Endothelial cell (in vitro differentiated cells): ENCODE measurements at regions not wholly inside any gene's neighbourhood (a gene's known extent, or its start where the extent isn't known, plus 50 kb on each side); places are given as distances from the start of the nearest gene placed in this dataset.
"Not testable (repeated sequence)": the region's sequence is repeated elsewhere in the genome, so short reads cannot be mapped to it uniquely, and the experiment has no call there.

ENCODE experiments used
- DNase-seq: peaks from one replicate; pipeline ENCODE4 v3.0.0; 2021; ENCODE audit warnings: low spot score
- H3K27ac Mint-ChIP-seq: one replicate; pipeline ENCODE4 v1.8.0; 2021; ENCODE audit warnings: mixed read lengths, inconsistent platforms; ENCODE audit not compliant: unreplicated experiment
- H3K27me3 Mint-ChIP-seq: one replicate; pipeline ENCODE4 v1.8.0; 2021; ENCODE audit warnings: mild to moderate bottlenecking, moderate library complexity, mixed read lengths, inconsistent platforms; ENCODE audit not compliant: unreplicated experiment
- H3K36me3 Mint-ChIP-seq: one replicate; pipeline ENCODE4 v1.8.0; 2021; ENCODE audit warnings: mild to moderate bottlenecking, low read depth, mixed read lengths, inconsistent platforms; ENCODE audit not compliant: unreplicated experiment
- H3K4me1 Mint-ChIP-seq: one replicate; pipeline ENCODE4 v1.8.0; 2021; ENCODE audit warnings: mild to moderate bottlenecking, mixed read lengths, inconsistent platforms; ENCODE audit not compliant: unreplicated experiment
- H3K4me3 Mint-ChIP-seq: one replicate; pipeline ENCODE4 v1.8.0; 2021; ENCODE audit warnings: mild to moderate bottlenecking, mixed read lengths, inconsistent platforms; ENCODE audit not compliant: unreplicated experiment
- H3K9me3 Mint-ChIP-seq: one replicate; pipeline ENCODE4 v1.8.0; 2021; ENCODE audit warnings: mixed read lengths, inconsistent platforms; ENCODE audit not compliant: unreplicated experiment
- TF ChIP-seq, protein P1 (sequence below): fragments of 200-600 bp; sonication (generic); IDR thresholded peaks from one replicate; pipeline ENCODE4 v1.5.0; 2021; ENCODE audit warnings: antibody characterized with exemption; ENCODE audit not compliant: unreplicated experiment

DNA sequence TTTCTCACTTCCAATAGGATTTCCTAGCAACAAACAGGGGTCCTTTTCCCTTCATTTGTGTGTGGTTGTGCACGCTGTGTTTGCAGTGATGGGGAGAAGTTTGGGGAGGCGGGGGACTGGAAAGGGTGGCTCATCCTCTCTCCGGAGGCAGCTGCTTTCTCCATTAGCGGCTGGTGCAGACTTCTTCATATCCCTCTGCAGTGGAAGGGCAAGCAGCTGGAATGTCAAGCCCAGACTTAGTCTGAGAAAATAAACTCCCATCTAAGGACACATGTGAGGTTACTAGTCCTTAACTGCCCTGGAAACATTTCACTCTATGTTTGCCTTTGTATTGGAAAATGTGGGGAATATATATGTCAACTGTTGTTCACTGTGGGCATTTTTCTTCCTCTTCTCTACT lies 467.0 kb upstream of the RASGRP1 start:
- no peaks in the 10 kb centered on the region for H3K36me3 Mint-ChIP-seq

DNA sequence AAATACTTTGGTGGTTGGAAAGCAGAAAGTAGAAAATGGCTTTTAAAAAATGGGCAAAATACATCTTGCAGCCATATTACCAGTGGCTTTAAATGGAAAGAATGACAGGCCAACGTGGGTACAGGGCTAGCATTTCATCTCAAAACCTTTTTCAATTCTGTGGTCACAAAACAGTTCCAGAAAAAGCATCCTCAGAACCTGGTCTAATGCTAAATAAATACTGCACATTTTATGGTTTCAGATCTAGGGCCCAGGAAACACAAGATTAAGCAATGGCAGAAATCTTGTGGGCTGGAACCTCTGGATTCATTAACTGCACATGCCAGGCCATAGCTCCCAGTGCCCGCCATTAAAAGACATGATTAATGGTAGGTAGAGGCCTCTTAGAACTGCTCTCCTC lies 470.2 kb upstream of the RASGRP1 start:
- Mint-ChIP-seq H3K4me1 (peaks cover 6% of the 10 kb centered on the region), H3K4me3 (no peak overlapping the region), H3K27me3 (no peaks in the 10 kb centered on the region), H3K27ac (no peak overlapping the region), H3K9me3 (no peaks in the 10 kb centered on the region), H3K36me3 (no peaks in the 10 kb centered on the region)
- no peak for DNase-seq
- TF ChIP-seq, protein P1, sequence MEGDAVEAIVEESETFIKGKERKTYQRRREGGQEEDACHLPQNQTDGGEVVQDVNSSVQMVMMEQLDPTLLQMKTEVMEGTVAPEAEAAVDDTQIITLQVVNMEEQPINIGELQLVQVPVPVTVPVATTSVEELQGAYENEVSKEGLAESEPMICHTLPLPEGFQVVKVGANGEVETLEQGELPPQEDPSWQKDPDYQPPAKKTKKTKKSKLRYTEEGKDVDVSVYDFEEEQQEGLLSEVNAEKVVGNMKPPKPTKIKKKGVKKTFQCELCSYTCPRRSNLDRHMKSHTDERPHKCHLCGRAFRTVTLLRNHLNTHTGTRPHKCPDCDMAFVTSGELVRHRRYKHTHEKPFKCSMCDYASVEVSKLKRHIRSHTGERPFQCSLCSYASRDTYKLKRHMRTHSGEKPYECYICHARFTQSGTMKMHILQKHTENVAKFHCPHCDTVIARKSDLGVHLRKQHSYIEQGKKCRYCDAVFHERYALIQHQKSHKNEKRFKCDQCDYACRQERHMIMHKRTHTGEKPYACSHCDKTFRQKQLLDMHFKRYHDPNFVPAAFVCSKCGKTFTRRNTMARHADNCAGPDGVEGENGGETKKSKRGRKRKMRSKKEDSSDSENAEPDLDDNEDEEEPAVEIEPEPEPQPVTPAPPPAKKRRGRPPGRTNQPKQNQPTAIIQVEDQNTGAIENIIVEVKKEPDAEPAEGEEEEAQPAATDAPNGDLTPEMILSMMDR: no peak

More for the DNA sequence above, 467.0 kb upstream of the RASGRP1 start:
- no peaks in the 10 kb centered on the region for H3K27me3 Mint-ChIP-seq
- no peak for DNase-seq
- peaks cover 2% of the 10 kb centered on the region for H3K4me1 Mint-ChIP-seq
- no peaks in the 10 kb centered on the region for H3K9me3 Mint-ChIP-seq
- TF ChIP-seq, protein P1: no peak
- H3K27ac Mint-ChIP-seq: no peak overlapping the region
- H3K4me3 Mint-ChIP-seq: no peak overlapping the region

DNA sequence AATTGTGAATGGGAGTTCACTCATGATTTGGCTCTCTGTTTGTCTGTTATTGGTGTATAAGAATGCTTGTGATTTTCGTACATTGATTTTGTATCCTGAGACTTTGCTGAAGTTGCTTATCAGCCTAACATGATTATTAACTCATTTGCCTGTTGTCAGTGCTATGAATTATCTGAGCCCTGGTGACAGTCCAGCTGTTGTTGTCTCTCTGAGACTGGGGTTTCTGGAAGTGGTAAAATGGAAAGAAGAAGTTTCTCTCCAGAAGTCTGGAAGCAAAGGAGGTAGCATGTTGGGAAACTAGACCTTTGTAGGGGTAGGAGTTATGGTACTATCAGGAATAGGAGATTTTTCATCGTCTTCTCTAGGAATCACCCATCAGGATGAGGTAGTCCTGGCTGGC lies 473.0 kb upstream of the RASGRP1 start:
- H3K36me3 Mint-ChIP-seq, H3K4me1 Mint-ChIP-seq, DNase-seq, H3K9me3 Mint-ChIP-seq, H3K27ac Mint-ChIP-seq, H3K27me3 Mint-ChIP-seq, H3K4me3 Mint-ChIP-seq: not testable (repeated sequence)

DNA sequence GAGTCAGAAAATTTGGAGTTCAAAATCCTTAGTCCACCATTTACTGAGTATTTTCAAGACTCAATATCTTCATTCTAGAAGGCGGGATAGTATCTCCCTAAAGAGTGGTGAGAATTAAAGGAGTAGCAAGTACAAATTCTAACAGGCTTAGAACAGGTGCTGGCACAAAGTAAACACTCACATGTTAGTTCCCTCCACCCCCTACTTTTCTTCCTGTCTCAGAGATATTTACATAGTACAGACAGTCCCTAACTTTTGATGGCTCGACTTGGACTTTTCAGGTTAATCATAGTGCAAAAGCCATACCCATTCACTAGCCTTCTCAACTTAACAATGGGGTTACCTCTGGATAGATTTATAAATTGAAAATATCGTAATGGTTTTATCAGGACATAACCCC lies 476.2 kb upstream of the RASGRP1 start:
- no peaks in the 10 kb centered on the region for H3K9me3 Mint-ChIP-seq

DNA sequence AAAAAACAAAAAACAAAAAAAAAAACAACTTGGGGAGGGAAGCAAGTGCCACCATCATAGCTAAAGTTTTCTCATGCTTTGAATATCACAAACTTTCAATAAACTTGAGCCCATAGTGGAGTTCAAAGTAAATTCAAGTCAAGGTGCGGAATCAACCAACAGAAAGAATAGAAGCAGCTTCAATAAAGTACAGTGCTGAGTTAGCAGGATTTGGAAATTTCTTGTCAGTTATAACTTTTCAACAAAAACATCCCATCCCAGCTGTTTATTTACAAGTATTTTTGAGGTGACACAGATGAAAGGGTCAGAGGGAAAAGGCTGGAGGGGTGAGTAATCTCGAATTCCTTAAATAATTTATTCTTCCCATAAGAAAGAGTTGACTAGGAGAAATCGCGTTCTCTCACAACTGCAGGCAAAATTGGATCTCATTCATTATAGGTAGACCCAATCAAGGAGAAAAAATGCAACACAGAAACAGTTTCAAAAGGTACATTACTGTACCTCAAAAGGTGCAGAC lies 477.4 kb upstream of the RASGRP1 start:
- H3K27me3 Mint-ChIP-seq: no peaks in the 10 kb centered on the region

More for the DNA sequence above, 476.2 kb upstream of the RASGRP1 start:
- Mint-ChIP-seq H3K36me3 (no peaks in the 10 kb centered on the region), H3K4me3 (no peak overlapping the region), H3K27ac (no peak overlapping the region), H3K27me3 (no peaks in the 10 kb centered on the region), H3K4me1 (peaks cover 6% of the 10 kb centered on the region)
- TF ChIP-seq, protein P1: no peak
- DNase-seq: no peak

More for the DNA sequence above, 477.4 kb upstream of the RASGRP1 start:
- no peak overlapping the region for H3K4me3 Mint-ChIP-seq
- peaks cover 6% of the 10 kb centered on the region for H3K4me1 Mint-ChIP-seq
- TF ChIP-seq, protein P1: no peak
- no peak overlapping the region for H3K27ac Mint-ChIP-seq
- H3K36me3 Mint-ChIP-seq: no peaks in the 10 kb centered on the region
- no peaks in the 10 kb centered on the region for H3K9me3 Mint-ChIP-seq
- DNase-seq: no peak
